WTC11 (cell line): ENCODE measurements at regions not wholly inside any gene's neighbourhood (a gene's known extent, or its start where the extent isn't known, plus 50 kb on each side); places are given as distances from the start of the nearest gene placed in this dataset.

Experiments
- ATAC-seq: fragments of 200-7000 bp; cut with Tn5 transposase; 2 replicates; pipeline ENCODE4 v1.10.0; 2021; ENCODE audit warnings: mild to moderate bottlenecking, moderate library complexity
- CTCF ChIA-PET: fragments of 300-600 bp; sonication (Branson Sonifier 250); formaldehyde crosslinking; loops from one replicate; lab custom pipeline; 2021; ENCODE audit warnings: antibody characterized with exemption; lab: Charles Lee
- POLR2A ChIA-PET: fragments of 350-600 bp; sonication (Branson Sonifier 250); formaldehyde crosslinking; loops from one replicate; lab custom pipeline; 2021; ENCODE audit warnings: antibody characterized with exemption; lab: Charles Lee
- DNase-seq: peaks from one replicate; pipeline ENCODE4 v3.0.0; 2021; ENCODE audit warnings: low spot score
- H3K27ac Mint-ChIP-seq: 2 replicates; pipeline ENCODE4 v1.8.0; 2021; ENCODE audit warnings: mixed read lengths
- H3K27me3 Mint-ChIP-seq: 2 replicates; pipeline ENCODE4 v1.8.0; 2021; ENCODE audit warnings: low read depth, mild to moderate bottlenecking, moderate library complexity, mixed read lengths
- H3K36me3 Mint-ChIP-seq: 2 replicates; pipeline ENCODE4 v1.8.0; 2021; ENCODE audit warnings: mixed read lengths
- H3K4me1 Mint-ChIP-seq: 2 replicates; pipeline ENCODE4 v1.8.0; 2022; ENCODE audit warnings: mixed read lengths
- H3K4me3 Mint-ChIP-seq: 2 replicates; pipeline ENCODE4 v1.8.0; 2021; ENCODE audit warnings: mild to moderate bottlenecking, moderate library complexity, mixed read lengths
- H3K9me3 Mint-ChIP-seq: 2 replicates; pipeline ENCODE4 v1.8.0; 2021; ENCODE audit warnings: mixed read lengths
- EMX1 ChIP-seq: fragments of 250-450 bp; sonication (Bioruptor Pico); IDR thresholded peaks from 2 replicates; pipeline ENCODE4 v1.8.0; 2021; ENCODE audit warnings: mild to moderate bottlenecking
- FOXK1 ChIP-seq: sonication (generic); formaldehyde crosslinking; IDR thresholded peaks from 2 replicates; pipeline ENCODE4 v1.8.0; 2022; ENCODE audit warnings: mild to moderate bottlenecking, moderate library complexity, missing genetic modification reagents
- GRHL2 ChIP-seq: fragments of 250-450 bp; sonication (Bioruptor Pico); IDR thresholded peaks from 2 replicates; pipeline ENCODE4 v1.8.0; 2022; ENCODE audit warnings: mild to moderate bottlenecking, moderate library complexity; ENCODE audit not compliant: insufficient replicate concordance, severe bottlenecking
- GTF2I ChIP-seq: fragments of 250-450 bp; sonication (Bioruptor Pico); conservative IDR thresholded peaks from 2 replicates; pipeline ENCODE4 v1.4.0; 2021; ENCODE audit warnings: mild to moderate bottlenecking
- JAZF1 ChIP-seq: fragments of 250-450 bp; sonication (Bioruptor Pico); IDR thresholded peaks from 2 replicates; pipeline ENCODE4 v1.9.0; 2021; ENCODE audit warnings: moderate library complexity, mild to moderate bottlenecking, inconsistent platforms
- MXD4 ChIP-seq: fragments of 250-450 bp; sonication (Bioruptor Pico); IDR thresholded peaks from 2 replicates; pipeline ENCODE4 v1.8.0; 2021; ENCODE audit warnings: mild to moderate bottlenecking, moderate library complexity, borderline replicate concordance
- SP1 ChIP-seq: sonication (generic); formaldehyde crosslinking; conservative IDR thresholded peaks from 2 replicates; pipeline ENCODE4 v1.8.1; 2022; ENCODE audit warnings: missing genetic modification reagents
- ZNF219 ChIP-seq: sonication (generic); formaldehyde crosslinking; IDR thresholded peaks from 2 replicates; pipeline ENCODE4 v1.8.0; 2023; ENCODE audit warnings: missing genetic modification reagents, mild to moderate bottlenecking, borderline replicate concordance
- ZNF263 ChIP-seq: sonication (generic); formaldehyde crosslinking; IDR thresholded peaks from 2 replicates; pipeline ENCODE4 v1.8.1; 2022; ENCODE audit warnings: low read depth, mild to moderate bottlenecking, moderate library complexity, missing genetic modification reagents
- ZNF317 ChIP-seq: sonication (generic); formaldehyde crosslinking; IDR thresholded peaks from 2 replicates; pipeline ENCODE4 v1.8.1; 2023; ENCODE audit warnings: low read depth, mild to moderate bottlenecking, moderate library complexity, missing genetic modification reagents, borderline replicate concordance
- TF ChIP-seq, protein P1 (sequence below): sonication (generic); formaldehyde crosslinking; IDR thresholded peaks from 2 replicates; pipeline ENCODE4 v1.8.1; 2022; ENCODE audit warnings: missing genetic modification reagents, borderline replicate concordance
- TF ChIP-seq, protein P2 (sequence below): sonication (generic); formaldehyde crosslinking; IDR thresholded peaks from 2 replicates; pipeline ENCODE4 v1.8.1; 2023; ENCODE audit warnings: mild to moderate bottlenecking, missing genetic modification reagents
- TF ChIP-seq, protein P3 (sequence below): fragments of 250-450 bp; sonication (Bioruptor Pico); IDR thresholded peaks from 2 replicates; pipeline ENCODE4 v1.9.0; 2021; ENCODE audit warnings: mild to moderate bottlenecking, borderline replicate concordance
- TF ChIP-seq, protein P4 (sequence below): fragments of 250-450 bp; sonication (Bioruptor Pico); IDR thresholded peaks from 2 replicates; pipeline ENCODE4 v1.9.0; 2021; ENCODE audit warnings: moderate library complexity, mild to moderate bottlenecking, inconsistent platforms, borderline replicate concordance
- TF ChIP-seq, protein P5 (sequence below): fragments of 250-450 bp; sonication (Bioruptor Pico); IDR thresholded peaks from 2 replicates; pipeline ENCODE4 v2.1.2; 2022; ENCODE audit warnings: mild to moderate bottlenecking, moderate library complexity
- TF ChIP-seq, protein P6 (sequence below): fragments of 250-450 bp; sonication (Bioruptor Pico); IDR thresholded peaks from 2 replicates; pipeline ENCODE4 v1.9.0; 2021; ENCODE audit warnings: mild to moderate bottlenecking
- TF ChIP-seq, protein P7 (sequence below): sonication (generic); formaldehyde crosslinking; conservative IDR thresholded peaks from 2 replicates; pipeline ENCODE4 v1.8.1; 2022; ENCODE audit warnings: mild to moderate bottlenecking, missing genetic modification reagents
- TF ChIP-seq, protein P8 (sequence below): sonication (generic); formaldehyde crosslinking; IDR thresholded peaks from 2 replicates; pipeline ENCODE4 v1.8.0; 2022; ENCODE audit warnings: mild to moderate bottlenecking, missing genetic modification reagents
- TF ChIP-seq, protein P9 (sequence below): fragments of 250-450 bp; sonication (Bioruptor Pico); IDR thresholded peaks from 2 replicates; pipeline ENCODE4 v1.8.0; 2021; ENCODE audit warnings: mild to moderate bottlenecking

DNA sequence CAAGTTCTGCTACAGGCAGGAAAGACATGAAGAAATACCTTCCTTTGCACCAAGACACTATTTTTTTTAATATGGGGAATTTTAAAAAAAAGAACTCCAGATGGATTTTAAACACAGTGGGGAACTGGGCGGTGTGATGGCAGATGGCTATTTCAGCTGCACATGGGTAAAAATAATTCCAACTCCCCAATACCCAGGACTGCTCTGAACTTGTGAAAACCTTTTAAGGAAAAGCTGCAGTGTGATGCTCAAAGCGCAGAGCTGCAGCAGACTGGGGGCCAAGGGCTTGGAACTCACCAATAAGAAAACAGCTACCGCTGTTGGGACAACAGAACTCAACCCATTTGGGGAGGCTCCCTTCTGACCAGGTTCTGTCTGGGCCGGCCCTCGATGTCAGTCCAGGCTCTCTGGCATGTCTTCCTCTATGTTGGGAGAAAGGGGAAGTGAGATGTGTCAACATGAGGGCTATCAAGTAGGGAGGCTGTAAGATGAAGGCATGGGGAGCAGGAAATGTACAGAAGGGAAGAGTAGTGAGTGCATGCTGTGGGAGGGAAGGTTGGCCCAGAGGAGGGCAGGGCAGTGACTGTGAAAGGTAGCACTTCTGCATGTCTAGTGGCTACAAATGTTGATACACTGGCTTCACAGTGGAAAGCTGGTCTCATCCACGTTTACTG is 64.0 kb upstream of the SLC14A2 start (continued):
- TF ChIP-seq, protein P1, sequence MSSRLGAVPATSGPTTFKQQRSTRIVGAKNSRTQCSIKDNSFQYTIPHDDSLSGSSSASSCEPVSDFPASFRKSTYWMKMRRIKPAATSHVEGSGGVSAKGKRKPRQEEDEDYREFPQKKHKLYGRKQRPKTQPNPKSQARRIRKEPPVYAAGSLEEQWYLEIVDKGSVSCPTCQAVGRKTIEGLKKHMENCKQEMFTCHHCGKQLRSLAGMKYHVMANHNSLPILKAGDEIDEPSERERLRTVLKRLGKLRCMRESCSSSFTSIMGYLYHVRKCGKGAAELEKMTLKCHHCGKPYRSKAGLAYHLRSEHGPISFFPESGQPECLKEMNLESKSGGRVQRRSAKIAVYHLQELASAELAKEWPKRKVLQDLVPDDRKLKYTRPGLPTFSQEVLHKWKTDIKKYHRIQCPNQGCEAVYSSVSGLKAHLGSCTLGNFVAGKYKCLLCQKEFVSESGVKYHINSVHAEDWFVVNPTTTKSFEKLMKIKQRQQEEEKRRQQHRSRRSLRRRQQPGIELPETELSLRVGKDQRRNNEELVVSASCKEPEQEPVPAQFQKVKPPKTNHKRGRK (CRISPR knock-in tag): no peak

DNA sequence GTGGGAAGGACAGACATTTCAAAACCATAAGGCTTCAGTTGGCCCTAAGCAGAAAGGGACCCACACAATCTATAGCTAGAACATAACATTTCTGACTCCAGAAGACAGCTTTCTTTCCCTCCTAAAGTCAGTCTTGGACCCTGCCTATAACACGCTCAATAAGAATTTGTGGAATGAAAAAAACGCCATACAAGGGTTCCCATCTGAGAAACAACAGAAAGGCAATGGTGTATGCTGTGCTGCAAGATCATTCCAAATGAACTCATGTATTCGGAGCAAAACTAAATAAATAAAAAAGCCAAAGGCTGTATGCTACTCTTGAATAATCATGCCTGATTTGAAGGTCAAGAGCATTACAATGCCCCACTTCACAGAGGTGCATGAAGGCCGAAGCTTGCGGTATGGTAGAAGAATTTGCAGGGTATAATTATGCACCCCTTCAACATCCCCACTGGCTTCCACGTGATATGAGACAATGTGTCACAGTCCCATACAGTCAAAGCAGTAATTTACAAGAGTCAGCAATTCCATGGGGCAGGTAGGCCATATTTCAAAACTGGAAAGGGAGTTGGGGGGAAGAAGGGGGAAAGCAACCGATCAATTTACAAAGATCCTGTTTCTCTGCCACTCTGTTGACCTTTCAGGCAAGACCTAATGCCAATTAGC is 61.4 kb upstream of the SLC14A2 start:
- Mint-ChIP-seq H3K4me3 (no peak overlapping the region), H3K9me3 (0 out of 2 replicates have a peak, but pooled peaks cover under 1% of the 10 kb centered on the region), H3K27ac (no peak overlapping the region), H3K4me1 (no peaks in the 10 kb centered on the region), H3K27me3 (no peaks in the 10 kb centered on the region; the same call in 1 of the 2 replicates), H3K36me3 (no peaks in the 10 kb centered on the region)
- no peak for ATAC-seq
- CTCF ChIA-PET: no interaction called here
- POLR2A ChIA-PET: no interaction called here
- TF ChIP-seq EMX1 (no peak), GRHL2 (CRISPR knock-in tag) (no peak), SP1 (CRISPR knock-in tag) (no peak), GTF2I (CRISPR knock-in tag) (no peak), ZNF219 (CRISPR knock-in tag) (no peak), ZNF263 (CRISPR knock-in tag) (no peak), JAZF1 (CRISPR knock-in tag) (no peak), FOXK1 (CRISPR knock-in tag) (no peak), MXD4 (CRISPR knock-in tag) (no peak), ZNF317 (CRISPR knock-in tag) (no peak)
- TF ChIP-seq, protein P2, sequence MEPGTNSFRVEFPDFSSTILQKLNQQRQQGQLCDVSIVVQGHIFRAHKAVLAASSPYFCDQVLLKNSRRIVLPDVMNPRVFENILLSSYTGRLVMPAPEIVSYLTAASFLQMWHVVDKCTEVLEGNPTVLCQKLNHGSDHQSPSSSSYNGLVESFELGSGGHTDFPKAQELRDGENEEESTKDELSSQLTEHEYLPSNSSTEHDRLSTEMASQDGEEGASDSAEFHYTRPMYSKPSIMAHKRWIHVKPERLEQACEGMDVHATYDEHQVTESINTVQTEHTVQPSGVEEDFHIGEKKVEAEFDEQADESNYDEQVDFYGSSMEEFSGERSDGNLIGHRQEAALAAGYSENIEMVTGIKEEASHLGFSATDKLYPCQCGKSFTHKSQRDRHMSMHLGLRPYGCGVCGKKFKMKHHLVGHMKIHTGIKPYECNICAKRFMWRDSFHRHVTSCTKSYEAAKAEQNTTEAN (CRISPR knock-in tag): no peak
- TF ChIP-seq, protein P3, sequence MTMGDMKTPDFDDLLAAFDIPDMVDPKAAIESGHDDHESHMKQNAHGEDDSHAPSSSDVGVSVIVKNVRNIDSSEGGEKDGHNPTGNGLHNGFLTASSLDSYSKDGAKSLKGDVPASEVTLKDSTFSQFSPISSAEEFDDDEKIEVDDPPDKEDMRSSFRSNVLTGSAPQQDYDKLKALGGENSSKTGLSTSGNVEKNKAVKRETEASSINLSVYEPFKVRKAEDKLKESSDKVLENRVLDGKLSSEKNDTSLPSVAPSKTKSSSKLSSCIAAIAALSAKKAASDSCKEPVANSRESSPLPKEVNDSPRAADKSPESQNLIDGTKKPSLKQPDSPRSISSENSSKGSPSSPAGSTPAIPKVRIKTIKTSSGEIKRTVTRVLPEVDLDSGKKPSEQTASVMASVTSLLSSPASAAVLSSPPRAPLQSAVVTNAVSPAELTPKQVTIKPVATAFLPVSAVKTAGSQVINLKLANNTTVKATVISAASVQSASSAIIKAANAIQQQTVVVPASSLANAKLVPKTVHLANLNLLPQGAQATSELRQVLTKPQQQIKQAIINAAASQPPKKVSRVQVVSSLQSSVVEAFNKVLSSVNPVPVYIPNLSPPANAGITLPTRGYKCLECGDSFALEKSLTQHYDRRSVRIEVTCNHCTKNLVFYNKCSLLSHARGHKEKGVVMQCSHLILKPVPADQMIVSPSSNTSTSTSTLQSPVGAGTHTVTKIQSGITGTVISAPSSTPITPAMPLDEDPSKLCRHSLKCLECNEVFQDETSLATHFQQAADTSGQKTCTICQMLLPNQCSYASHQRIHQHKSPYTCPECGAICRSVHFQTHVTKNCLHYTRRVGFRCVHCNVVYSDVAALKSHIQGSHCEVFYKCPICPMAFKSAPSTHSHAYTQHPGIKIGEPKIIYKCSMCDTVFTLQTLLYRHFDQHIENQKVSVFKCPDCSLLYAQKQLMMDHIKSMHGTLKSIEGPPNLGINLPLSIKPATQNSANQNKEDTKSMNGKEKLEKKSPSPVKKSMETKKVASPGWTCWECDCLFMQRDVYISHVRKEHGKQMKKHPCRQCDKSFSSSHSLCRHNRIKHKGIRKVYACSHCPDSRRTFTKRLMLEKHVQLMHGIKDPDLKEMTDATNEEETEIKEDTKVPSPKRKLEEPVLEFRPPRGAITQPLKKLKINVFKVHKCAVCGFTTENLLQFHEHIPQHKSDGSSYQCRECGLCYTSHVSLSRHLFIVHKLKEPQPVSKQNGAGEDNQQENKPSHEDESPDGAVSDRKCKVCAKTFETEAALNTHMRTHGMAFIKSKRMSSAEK (CRISPR knock-in tag): no peak
- TF ChIP-seq, protein P4, sequence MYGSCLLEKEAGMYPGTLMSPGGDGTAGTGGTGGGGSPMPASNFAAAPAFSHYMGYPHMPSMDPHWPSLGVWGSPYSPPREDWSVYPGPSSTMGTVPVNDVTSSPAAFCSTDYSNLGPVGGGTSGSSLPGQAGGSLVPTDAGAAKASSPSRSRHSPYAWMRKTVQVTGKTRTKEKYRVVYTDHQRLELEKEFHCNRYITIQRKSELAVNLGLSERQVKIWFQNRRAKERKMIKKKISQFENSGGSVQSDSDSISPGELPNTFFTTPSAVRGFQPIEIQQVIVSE (CRISPR knock-in tag): no peak
- TF ChIP-seq, protein P5, sequence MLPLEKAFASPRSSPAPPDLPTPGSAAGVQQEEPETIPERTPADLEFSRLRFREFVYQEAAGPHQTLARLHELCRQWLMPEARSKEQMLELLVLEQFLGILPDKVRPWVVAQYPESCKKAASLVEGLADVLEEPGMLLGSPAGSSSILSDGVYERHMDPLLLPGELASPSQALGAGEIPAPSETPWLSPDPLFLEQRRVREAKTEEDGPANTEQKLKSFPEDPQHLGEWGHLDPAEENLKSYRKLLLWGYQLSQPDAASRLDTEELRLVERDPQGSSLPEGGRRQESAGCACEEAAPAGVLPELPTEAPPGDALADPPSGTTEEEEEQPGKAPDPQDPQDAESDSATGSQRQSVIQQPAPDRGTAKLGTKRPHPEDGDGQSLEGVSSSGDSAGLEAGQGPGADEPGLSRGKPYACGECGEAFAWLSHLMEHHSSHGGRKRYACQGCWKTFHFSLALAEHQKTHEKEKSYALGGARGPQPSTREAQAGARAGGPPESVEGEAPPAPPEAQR (CRISPR knock-in tag): no peak
- TF ChIP-seq, protein P6, sequence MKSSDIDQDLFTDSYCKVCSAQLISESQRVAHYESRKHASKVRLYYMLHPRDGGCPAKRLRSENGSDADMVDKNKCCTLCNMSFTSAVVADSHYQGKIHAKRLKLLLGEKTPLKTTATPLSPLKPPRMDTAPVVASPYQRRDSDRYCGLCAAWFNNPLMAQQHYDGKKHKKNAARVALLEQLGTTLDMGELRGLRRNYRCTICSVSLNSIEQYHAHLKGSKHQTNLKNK: no peak
- TF ChIP-seq, protein P7, sequence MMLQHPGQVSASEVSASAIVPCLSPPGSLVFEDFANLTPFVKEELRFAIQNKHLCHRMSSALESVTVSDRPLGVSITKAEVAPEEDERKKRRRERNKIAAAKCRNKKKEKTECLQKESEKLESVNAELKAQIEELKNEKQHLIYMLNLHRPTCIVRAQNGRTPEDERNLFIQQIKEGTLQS (CRISPR knock-in tag): no peak
- TF ChIP-seq, protein P8, sequence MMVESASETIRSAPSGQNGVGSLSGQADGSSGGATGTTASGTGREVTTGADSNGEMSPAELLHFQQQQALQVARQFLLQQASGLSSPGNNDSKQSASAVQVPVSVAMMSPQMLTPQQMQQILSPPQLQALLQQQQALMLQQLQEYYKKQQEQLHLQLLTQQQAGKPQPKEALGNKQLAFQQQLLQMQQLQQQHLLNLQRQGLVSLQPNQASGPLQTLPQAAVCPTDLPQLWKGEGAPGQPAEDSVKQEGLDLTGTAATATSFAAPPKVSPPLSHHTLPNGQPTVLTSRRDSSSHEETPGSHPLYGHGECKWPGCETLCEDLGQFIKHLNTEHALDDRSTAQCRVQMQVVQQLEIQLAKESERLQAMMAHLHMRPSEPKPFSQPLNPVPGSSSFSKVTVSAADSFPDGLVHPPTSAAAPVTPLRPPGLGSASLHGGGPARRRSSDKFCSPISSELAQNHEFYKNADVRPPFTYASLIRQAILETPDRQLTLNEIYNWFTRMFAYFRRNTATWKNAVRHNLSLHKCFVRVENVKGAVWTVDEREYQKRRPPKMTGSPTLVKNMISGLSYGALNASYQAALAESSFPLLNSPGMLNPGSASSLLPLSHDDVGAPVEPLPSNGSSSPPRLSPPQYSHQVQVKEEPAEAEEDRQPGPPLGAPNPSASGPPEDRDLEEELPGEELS (CRISPR knock-in tag): no peak
- TF ChIP-seq, protein P9, sequence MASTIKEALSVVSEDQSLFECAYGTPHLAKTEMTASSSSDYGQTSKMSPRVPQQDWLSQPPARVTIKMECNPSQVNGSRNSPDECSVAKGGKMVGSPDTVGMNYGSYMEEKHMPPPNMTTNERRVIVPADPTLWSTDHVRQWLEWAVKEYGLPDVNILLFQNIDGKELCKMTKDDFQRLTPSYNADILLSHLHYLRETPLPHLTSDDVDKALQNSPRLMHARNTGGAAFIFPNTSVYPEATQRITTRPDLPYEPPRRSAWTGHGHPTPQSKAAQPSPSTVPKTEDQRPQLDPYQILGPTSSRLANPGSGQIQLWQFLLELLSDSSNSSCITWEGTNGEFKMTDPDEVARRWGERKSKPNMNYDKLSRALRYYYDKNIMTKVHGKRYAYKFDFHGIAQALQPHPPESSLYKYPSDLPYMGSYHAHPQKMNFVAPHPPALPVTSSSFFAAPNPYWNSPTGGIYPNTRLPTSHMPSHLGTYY (CRISPR knock-in tag): no peak
- no peak for DNase-seq
